Naive B cell (primary cell): ENCODE measurements at regions not wholly inside any gene's neighbourhood (a gene's known extent, or its start where the extent isn't known, plus 50 kb on each side); places are given as distances from the start of the nearest gene placed in this dataset.

Experiments used
- ATAC-seq, 2 donors: fragments of 150-1000 bp; cut with Tn5 transposase; 2 replicates each; pipeline ENCODE4 v1.10.0; 2021; ENCODE audit warnings: low read depth in 2 of 2, mild to moderate bottlenecking in 2 of 2, moderate library complexity in 2 of 2
- DNase-seq: peaks from one replicate; pipeline ENCODE4 v3.0.0; 2022
- H3K27ac Mint-ChIP-seq, 6 donors: one replicate each; pipeline ENCODE4 v1.8.0; 2020 to 2022; ENCODE audit warnings: mild to moderate bottlenecking in 6 of 6, mixed read lengths in 6 of 6, moderate library complexity in 5 of 6, inconsistent platforms in 2 of 6
- H3K27me3 Mint-ChIP-seq, 3 donors: one replicate each; pipeline ENCODE4 v1.8.0; 2021 to 2022; ENCODE audit warnings: mixed read lengths in 3 of 3, mild to moderate bottlenecking in 1 of 3
- H3K36me3 Mint-ChIP-seq, 2 donors: one replicate each; pipeline ENCODE4 v1.8.0; 2020 to 2022; ENCODE audit warnings: mixed read lengths in 2 of 2, inconsistent platforms in 1 of 2, mild to moderate bottlenecking in 1 of 2
- H3K4me1 Mint-ChIP-seq, 3 donors: one replicate each; pipeline ENCODE4 v1.8.0; 2020 to 2022; ENCODE audit warnings: mixed read lengths in 3 of 3, inconsistent platforms in 1 of 3, mild to moderate bottlenecking in 1 of 3, moderate library complexity in 1 of 3
- H3K4me3 Mint-ChIP-seq, 8 donors: one replicate each; pipeline ENCODE4 v1.8.0; 2020 to 2022; ENCODE audit warnings: mild to moderate bottlenecking in 8 of 8, mixed read lengths in 8 of 8, moderate library complexity in 8 of 8, inconsistent platforms in 2 of 8
- H3K9me3 Mint-ChIP-seq, 7 donors: one replicate each; pipeline ENCODE4 v1.8.0; 2020 to 2022; ENCODE audit warnings: mixed read lengths in 7 of 7, mild to moderate bottlenecking in 5 of 7, inconsistent platforms in 2 of 7, moderate library complexity in 1 of 7

DNA sequence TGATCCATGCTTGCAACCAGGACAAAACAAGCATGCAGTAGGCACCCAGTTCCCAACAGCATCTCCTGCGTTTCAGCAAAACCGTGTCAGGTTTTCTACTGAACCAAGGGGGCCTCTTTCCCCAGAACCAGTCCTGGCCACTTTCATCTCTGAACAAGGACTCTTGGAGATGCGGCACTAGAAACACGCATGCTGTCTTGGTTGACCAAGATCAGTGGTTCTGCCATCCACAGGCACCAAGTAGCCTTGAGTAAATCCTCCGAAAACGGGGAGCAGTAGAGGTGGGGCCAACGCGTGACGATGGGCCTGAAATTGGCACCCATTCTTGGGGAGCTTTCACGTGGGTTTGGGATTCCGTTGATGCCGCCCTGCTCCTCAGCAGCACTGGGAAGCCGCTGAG, 62.5 kb upstream of the AJAP1 start:
- Mint-ChIP-seq H3K36me3 (no peaks in the 10 kb centered on the region), H3K4me3 (no peak overlapping the region), H3K27me3 (peaks cover 2 to 5% (median 5%) of the 10 kb centered on the region in 3 donors), H3K9me3 (no peaks in the 10 kb centered on the region), H3K4me1 (no peaks in the 10 kb centered on the region), H3K27ac (no peak overlapping the region)
- ATAC-seq, result no peak
- no peak for DNase-seq

DNA sequence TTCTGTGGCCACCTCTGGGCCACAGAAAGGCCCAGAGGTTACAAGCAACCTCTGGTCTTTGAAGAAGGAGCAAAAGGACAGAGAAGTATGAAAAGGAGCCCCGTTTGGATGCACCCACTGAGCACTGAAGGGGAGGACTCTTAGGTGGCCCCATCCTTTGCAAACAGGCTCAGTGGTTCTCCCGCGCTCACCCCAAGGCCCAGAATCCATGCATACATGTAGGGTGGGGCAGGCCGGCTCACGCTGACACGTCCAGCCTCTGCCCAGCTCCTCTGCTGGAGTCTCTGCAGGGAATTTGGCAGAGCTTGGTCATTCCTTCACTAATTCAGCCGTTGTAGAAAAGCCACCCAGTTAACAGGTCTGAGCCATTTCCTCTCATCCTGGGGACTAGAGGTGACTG, 61.3 kb upstream of the AJAP1 start:
- no peaks in the 10 kb centered on the region for H3K27me3 Mint-ChIP-seq
- no peak overlapping the region for H3K4me3 Mint-ChIP-seq
- ATAC-seq, result no peak

DNA sequence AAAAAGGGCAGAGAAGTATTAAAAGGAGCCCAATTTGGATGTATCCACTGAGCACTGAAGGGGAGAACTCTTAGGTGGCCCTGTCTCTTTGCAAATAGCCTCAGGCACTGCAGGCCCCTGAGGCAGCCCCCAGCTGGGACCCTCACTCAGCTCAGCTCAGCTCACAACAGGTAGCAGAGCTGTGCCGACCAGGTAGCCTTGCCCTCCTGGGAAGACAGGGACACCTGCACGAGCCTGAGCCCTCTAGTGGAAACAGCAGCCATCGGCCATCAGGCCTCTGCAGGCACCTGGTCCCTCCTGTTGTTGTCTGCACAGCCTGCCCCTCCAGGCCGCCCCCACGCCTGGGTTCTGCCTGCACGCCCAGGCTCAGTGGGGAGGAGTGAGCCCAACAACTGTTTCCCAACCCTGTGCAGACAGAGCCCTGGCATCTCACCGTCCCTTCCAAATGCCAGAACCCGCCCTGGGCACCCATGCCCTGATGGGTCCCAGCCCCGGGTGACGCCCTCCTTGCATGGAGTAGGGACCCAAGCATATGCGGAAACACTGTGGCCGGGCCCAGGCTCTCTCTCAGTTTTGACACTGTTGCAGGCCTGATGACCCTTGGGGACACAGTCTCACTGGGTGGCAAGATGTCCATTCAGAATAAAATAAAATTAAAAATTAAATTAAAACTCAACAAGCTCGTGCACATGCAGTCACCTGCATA, 60.0 kb upstream of the AJAP1 start:
- Mint-ChIP-seq H3K27ac (no peak overlapping the region), H3K27me3 (no peaks in the 10 kb centered on the region), H3K4me1 (no peaks in the 10 kb centered on the region), H3K9me3 (peaks cover 0 to 4% (median 0%) of the 10 kb centered on the region in 7 donors), H3K36me3 (no peaks in the 10 kb centered on the region), H3K4me3 (peak overlapping the region in 1 of 8 donors; percentile 63)
- no peak for DNase-seq
- ATAC-seq, result no peak

More for the DNA sequence above, 61.3 kb upstream of the AJAP1 start:
- H3K4me1 Mint-ChIP-seq, result no peaks in the 10 kb centered on the region
- no peak for DNase-seq
- H3K9me3 Mint-ChIP-seq, result peaks cover 0 to 4% (median 0%) of the 10 kb centered on the region in 7 donors
- H3K36me3 Mint-ChIP-seq, result no peaks in the 10 kb centered on the region
- H3K27ac Mint-ChIP-seq, result no peak overlapping the region

DNA sequence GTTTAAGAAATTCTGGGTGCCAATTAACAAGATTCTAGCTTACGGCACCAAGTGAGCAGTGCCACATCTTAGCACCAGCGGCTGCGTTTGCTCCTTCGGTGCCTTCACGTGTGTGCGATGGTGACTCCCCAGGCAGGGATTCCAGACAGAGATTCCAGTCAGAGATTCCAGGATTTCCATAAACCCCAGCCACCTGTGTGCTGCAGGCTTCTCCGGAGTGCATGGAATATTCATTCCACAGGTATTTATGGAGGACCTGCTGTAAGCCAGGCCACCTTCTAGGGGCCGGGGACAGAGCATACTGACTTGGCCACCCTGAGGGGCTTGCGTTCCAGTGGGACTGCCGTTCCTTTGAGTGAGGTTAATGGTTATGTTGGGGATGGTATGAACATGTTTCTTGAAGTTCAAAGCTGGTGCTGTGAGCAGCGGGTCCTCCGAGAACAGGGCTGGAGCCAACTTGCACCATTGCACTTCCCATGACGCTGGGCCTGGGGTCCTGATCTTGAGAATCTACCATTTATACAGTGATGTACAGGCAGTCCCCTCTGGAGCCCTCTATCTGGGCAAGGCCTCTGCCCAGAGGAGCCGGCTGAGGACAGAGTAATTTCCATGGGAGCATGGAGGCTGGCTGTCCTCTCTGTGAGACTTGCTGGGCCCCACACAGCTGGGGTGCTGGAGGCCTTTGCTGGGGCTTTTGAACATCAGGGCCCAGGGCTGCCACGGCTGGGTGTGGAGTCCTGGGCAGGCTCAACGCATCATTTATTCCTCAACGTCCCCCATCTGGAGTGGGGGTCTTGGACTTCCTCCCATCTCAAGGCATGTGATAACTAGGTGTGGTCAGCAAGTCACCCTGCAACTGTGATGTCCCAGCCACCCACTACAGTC, 58.8 kb upstream of the AJAP1 start:
- H3K4me1 Mint-ChIP-seq, result no peaks in the 10 kb centered on the region
- no peaks in the 10 kb centered on the region for H3K36me3 Mint-ChIP-seq
- peaks cover 0 to 4% (median 0%) of the 10 kb centered on the region in 7 donors for H3K9me3 Mint-ChIP-seq
- DNase-seq (no peak), ATAC-seq (no peak)
- no peaks in the 10 kb centered on the region for H3K27me3 Mint-ChIP-seq
- no peak overlapping the region for H3K4me3 Mint-ChIP-seq
- no peak overlapping the region for H3K27ac Mint-ChIP-seq

DNA sequence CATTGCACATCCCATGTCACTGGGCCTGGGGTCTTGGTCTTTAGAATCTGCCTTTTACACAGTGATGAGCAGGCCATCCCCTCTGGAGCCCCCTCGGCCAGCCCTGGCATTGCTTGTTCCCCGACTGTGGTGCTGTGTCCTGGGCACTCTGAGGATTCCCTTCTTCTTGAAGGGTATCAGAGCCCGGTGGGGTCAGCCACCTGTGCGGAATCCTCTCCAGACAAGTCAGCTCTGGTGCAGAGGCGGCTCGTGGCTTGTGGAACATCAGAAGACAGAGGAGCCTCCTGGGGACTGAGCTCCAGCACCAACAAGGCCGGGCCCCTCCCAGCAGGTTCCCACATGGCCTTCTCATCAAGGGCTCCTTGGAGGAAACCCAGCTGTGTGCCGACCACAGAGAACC, 57.9 kb upstream of the AJAP1 start:
- H3K27ac Mint-ChIP-seq, result no peak overlapping the region
- ATAC-seq, result no peak
- H3K4me3 Mint-ChIP-seq, result no peak overlapping the region
- H3K9me3 Mint-ChIP-seq, result peaks cover 0 to 4% (median 0%) of the 10 kb centered on the region in 7 donors
- H3K27me3 Mint-ChIP-seq, result peaks cover 0 to 8% (median under 1%) of the 10 kb centered on the region in 3 donors
- no peaks in the 10 kb centered on the region for H3K36me3 Mint-ChIP-seq
- no peaks in the 10 kb centered on the region for H3K4me1 Mint-ChIP-seq
- no peak for DNase-seq

DNA sequence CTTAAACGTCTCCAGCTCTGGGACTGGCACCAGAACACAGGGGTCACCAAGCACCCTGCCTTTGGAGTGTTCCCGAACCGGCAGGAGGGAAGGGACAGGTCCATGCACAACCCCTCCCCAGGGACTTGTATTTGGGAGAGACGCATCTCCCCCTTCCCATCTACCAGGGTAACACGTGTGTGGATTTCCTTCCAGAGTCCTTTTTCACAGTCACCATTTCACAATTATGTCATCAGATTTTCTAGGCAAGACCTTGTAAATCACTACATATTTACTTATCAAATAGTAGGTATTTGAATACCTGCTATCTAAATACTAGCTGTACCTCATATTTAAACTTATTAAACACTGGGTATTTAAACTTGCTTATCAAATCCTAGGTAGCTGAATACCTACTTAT, 57.4 kb upstream of the AJAP1 start:
- H3K36me3 Mint-ChIP-seq, result no peaks in the 10 kb centered on the region
- no peak for ATAC-seq
- H3K27ac Mint-ChIP-seq, result no peak overlapping the region
- no peak for DNase-seq
- H3K4me1 Mint-ChIP-seq, result no peaks in the 10 kb centered on the region
- H3K9me3 Mint-ChIP-seq, result peaks cover 0 to 4% (median 0%) of the 10 kb centered on the region in 7 donors
- H3K4me3 Mint-ChIP-seq, result no peak overlapping the region
- peaks cover under 1 to 14% (median 5%) of the 10 kb centered on the region in 3 donors for H3K27me3 Mint-ChIP-seq

DNA sequence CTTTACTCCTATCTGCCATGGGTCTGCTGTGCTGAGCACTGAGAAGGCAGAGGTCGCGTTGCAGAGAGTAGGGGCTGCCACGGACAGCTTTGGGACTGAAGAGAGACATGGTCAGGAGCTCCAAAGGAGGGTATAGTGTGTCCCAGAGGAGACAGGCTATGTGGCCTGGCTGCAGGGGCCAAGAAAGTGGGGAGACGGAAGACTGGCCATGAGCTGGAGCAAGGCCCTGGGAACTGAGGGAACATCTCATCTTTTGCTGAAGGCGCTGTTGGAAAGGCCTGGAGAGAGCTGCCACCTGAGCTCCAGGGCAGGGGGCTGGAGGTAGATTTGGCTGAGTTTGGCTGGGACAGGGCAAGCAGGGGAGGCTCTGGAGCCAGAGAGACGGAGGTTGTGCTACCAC, 55.8 kb upstream of the AJAP1 start:
- Mint-ChIP-seq H3K36me3 (no peaks in the 10 kb centered on the region), H3K27me3 (peaks cover 9 to 20% (median 15%) of the 10 kb centered on the region in 3 donors), H3K27ac (no peak overlapping the region), H3K4me1 (no peaks in the 10 kb centered on the region), H3K4me3 (no peak overlapping the region), H3K9me3 (peaks cover 0 to 4% (median 0%) of the 10 kb centered on the region in 7 donors)
- DNase-seq (no peak), ATAC-seq (no peak)

DNA sequence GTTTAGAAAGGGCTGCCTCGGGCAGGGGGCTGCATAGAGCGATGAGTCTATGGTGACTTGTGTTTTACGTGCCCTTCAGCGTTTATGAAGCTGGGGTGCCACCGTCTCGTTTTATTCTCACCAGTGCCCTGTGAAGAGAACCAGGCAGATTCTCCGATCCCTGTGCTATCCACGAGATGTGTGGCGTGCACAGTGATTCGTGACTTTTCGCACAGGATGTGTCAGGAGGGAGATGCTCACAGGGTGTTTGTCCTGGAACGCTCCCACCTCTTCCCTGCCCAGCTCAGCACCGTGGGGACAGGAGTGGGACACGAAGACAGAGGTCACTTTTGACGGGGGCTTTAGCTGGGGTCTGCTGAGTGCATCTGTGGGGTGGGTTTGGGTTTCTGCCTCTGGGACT, 54.9 kb upstream of the AJAP1 start:
- Mint-ChIP-seq H3K4me3 (no peak overlapping the region), H3K36me3 (no peaks in the 10 kb centered on the region), H3K4me1 (no peaks in the 10 kb centered on the region), H3K9me3 (peaks cover 0 to 4% (median 0%) of the 10 kb centered on the region in 7 donors), H3K27me3 (peaks cover 13 to 23% (median 19%) of the 10 kb centered on the region in 3 donors), H3K27ac (no peak overlapping the region)
- no peak for ATAC-seq
- DNase-seq, result no peak

DNA sequence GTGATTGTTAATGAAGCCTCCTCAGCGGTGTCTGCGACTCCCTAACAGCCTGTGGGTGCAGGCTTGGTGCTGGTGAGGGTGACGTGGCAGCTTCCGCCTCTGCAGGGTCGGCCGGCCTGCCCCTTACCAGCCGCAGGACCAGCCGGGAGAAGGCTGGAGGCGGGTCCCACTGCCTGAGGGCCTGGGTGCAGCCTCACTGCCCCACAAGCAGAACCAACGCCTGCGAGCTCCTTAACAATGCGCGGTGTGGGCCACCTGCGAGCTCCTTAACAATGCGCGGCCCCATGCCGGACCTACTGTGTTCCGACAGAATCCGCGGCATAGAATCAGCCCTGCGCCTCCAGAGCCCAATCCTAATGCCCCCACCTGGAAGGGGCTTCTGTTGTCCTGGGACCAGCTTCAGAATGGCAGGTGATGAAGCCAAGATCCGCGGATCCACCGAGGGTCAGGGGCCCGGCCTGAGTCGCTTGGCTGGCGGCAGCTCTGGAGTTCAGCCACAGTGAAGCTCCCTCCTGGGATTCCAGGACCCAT, 54.4 kb upstream of the AJAP1 start:
- H3K27me3 Mint-ChIP-seq, result peaks cover 15 to 23% (median 19%) of the 10 kb centered on the region in 3 donors
- ATAC-seq, result no peak
- H3K4me1 Mint-ChIP-seq, result no peaks in the 10 kb centered on the region
- DNase-seq, result no peak
- H3K36me3 Mint-ChIP-seq, result no peaks in the 10 kb centered on the region
- H3K9me3 Mint-ChIP-seq, result peaks cover 0 to 4% (median 0%) of the 10 kb centered on the region in 7 donors
- peak overlapping the region in 1 of 6 donors; percentile 16 for H3K27ac Mint-ChIP-seq
- no peak overlapping the region for H3K4me3 Mint-ChIP-seq

DNA sequence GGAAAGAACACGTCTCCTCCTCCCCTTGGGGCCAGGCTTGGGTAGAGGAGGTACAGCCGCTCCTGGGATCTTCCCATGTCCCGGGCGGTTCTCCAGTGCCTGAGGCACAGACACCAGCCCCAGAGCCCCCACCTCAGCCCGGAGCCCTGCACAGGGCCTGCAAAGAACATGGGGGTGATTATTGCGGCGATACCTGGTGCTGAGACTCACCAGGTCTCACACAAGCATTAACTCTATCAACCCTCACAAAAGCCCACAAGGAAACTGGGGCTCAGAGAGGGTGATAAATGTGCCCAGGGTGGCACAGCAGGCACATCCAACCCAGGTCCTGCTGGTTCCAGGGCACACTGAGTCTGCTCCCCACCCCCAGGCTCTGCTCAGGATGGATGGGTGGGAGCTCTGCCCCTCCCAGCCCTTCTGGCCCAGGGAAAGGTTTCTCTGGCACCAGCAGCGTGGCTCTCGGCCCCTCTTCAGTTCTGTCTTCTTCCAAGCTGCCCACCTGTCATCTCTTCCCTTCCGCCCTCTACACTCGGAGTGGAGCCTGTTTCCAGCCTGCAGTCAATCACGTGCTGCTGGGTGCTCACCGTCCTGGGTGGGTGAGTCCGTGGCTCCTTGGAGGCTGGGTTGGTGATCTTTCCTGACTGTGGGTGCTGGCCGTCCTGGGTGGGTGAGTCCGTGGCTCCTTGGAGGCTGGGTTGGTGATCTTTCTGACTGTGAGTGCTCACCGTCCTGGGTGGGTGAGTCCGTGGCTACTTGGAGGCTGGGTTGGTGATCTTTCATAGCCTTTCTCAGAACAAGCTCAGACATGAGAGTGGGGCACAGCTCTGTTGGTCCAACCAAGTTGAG, 53.6 kb upstream of the AJAP1 start:
- no peak overlapping the region for H3K4me3 Mint-ChIP-seq
- no peaks in the 10 kb centered on the region for H3K4me1 Mint-ChIP-seq
- ATAC-seq, result no peak

DNA sequence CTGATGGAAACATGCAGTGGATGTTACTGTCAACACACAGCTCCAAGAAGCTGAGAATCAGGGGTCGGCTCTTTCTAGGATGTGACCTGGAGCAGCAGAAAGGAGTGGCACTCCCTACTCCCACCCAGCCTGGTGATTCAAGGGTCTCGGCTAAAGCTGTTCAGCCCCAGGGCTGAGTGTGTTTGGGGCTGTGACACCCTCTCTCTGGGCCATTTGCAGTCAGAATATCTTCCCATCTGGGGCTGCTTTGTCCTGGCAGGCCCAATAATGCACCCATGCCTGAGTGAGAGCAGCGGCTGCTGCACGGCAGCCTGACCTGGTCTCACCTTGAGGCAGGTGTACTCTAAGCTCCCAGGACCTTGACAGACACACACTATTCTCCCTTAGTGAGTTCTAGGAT, 52.5 kb upstream of the AJAP1 start:
- ATAC-seq (no peak), DNase-seq (no peak)
- Mint-ChIP-seq H3K36me3 (no peaks in the 10 kb centered on the region), H3K4me3 (no peak overlapping the region), H3K4me1 (no peaks in the 10 kb centered on the region), H3K9me3 (peaks cover 0 to 5% (median 3%) of the 10 kb centered on the region in 7 donors), H3K27ac (no peak overlapping the region), H3K27me3 (peaks cover 26 to 41% (median 34%) of the 10 kb centered on the region in 3 donors)

More for the DNA sequence above, 53.6 kb upstream of the AJAP1 start:
- no peak for DNase-seq
- Mint-ChIP-seq H3K36me3 (no peaks in the 10 kb centered on the region), H3K27me3 (peaks cover 17 to 30% (median 23%) of the 10 kb centered on the region in 3 donors), H3K27ac (no peak overlapping the region), H3K9me3 (peaks cover 0 to 4% (median 2%) of the 10 kb centered on the region in 7 donors)

DNA sequence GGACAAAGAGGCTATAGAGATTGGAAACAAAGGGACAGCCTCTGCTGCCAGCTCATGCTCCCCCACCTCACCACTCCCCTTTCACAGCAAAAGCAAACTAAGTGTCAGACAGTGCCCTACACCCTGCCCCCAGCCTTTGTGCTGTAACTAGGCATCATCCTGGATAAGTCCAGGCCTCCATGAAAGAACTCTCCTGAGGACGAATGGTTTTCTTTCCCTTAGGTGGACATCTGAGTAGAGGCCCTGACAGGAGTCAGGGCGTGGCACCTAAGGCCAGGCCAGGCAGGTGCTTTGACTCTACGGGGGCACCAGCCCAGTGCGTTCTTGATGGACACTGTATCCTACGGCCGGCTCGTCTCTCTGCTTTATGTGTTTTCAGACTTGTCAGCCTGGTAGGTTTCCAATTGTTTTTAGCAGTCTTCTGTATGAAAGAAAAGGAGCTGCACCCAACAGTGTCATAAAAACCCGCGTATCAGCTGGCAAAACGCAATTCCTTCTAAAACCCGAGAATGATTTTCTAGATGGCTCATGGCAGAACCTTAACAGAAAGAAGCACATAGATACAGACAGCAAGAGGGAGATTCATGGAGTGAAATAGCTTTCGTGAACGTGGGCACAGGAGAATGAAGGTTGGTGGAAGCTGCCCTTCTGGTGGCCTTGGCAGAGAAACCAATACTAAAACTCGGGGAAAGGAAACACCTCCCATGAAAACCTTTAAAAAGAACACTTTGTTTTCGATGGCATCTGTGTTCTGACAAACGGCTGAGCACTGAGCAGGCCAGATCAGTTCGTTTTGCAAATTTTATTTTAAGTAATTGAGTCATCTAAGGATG, 51.7 kb upstream of the AJAP1 start:
- no peaks in the 10 kb centered on the region for H3K4me1 Mint-ChIP-seq
- H3K27ac Mint-ChIP-seq, result peak overlapping the region in 1 of 6 donors; percentile 20
- no peak overlapping the region for H3K4me3 Mint-ChIP-seq
- ATAC-seq (no peak), DNase-seq (no peak)
- H3K9me3 Mint-ChIP-seq, result peaks cover 0 to 5% (median 3%) of the 10 kb centered on the region in 7 donors
- no peaks in the 10 kb centered on the region for H3K36me3 Mint-ChIP-seq
- H3K27me3 Mint-ChIP-seq, result peaks cover 26 to 45% (median 36%) of the 10 kb centered on the region in 3 donors
